Endothelial cell of hepatic sinusoid (primary cell): ENCODE measurements at regions not wholly inside any gene's neighbourhood (a gene's known extent, or its start where the extent isn't known, plus 50 kb on each side); places are given as distances from the start of the nearest gene placed in this dataset.

Source experiments
- in situ Hi-C: cut with HindIII; loops from 2 replicates; pipeline ENCODE4 v1.10.0; 2017; ENCODE audit warnings: low sequenced_read_pairs

DNA sequence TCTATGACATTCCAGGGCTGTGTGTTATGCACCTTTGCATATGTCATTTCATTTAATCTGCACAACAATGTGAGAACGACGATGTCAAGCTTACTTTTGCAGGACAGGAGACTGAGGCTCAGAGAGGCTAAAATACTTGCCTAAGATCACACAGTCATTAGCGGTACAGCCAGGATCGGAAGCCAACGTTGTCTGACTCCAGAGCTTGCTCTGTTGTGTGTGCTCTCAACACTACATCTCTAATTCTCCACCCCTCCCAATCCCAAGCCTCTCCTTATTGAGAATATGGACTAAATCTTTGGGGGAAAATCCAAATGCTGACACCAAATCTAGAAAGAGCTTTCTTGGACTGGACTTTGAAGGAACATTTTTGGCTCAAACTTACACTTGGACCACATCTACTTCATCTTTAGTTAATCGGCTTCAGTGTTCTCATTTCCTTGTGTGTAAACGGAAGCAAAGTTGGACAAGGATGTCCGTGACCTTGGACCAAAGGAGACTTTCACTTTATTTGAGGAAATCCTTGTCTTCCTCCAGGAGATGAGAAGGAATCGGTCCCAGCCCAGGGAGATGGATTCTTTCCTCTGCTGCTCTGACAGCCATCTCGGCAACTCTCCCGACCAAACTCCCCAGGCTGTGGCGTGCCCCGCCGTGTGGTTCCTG is 242.4 kb downstream of the LPIN1 start:
- in situ Hi-C loops, result no loop called here

- in situ Hi-C loops, result no loop called here
Measured at GRCh38 chr2:11989354-11989703, 242.9 kb downstream of the LPIN1 start.

DNA sequence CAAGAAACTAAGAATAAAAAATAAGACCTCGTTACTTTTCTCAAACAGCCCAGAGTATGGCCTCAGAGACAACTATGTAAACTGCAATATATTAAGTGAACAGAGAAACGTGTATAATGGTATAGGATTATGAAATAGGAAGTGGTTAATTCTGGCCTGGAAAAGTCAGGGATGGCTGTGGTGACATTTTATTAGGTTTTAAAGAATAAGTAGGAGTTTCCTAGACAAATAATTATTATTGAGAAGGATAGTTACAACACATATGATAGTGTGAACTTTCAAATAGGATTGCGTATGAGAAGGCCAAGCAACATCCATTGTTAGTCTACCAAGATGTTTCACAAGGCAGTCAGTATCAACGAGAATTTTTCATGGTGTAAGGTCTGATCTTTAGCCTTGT is 244.1 kb downstream of the LPIN1 start:
- in situ Hi-C loops, result no loop called here

- in situ Hi-C loops, result no loop called here
Measured at GRCh38 chr2:11993749-11994148, 247.3 kb downstream of the LPIN1 start.

- in situ Hi-C loops, result no loop called here
Measured at GRCh38 chr2:11995456-11995855, 249.0 kb downstream of the LPIN1 start.

GRCh38 chr2:11996618-11997017 is 250.2 kb downstream of the LPIN1 start:
- in situ Hi-C loops, result no loop called here

DNA sequence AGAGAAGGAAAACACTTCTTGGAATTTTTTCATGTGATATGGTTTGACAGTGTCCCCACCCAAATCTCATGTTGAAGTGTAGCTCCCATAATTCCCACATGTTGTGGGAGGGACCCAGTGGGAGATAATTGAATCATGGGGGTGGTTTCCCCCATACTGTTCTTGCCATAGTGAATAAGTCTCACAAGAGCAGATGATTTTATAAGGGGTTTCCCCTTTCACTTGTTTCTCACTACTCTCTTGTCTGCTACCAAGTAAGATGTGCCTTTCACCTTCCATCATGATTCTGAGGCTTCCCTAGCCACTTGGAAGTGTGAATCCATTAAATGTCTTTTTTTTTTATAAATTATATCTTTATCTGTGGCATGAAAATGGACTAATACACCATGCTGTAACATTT is 250.7 kb downstream of the LPIN1 start:
- in situ Hi-C loops, result no loop called here

DNA sequence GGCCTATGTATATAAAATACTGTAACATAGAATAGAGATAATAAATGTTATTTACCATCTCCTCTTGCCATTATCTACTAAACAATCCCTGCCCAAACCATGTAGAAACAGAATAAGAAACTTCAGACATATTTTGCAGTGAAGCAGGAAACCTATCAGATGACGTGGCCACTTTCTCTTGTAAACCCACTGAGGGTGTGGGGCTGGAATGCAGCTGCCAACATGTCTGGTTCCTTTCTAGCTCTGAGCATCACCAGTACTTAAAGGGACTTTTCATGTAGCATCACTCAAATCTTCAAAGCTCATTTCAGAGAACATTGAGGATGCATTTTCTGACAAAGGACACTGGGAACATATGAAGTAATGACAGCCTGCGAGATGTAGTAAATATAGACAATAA is 251.8 kb downstream of the LPIN1 start:
- in situ Hi-C loops, result no loop called here

GRCh38 chr2:11998626-11999378 is 252.4 kb downstream of the LPIN1 start:
- in situ Hi-C loops, result no loop called here

GRCh38 chr2:12001621-12002020 is 255.2 kb downstream of the LPIN1 start:
- in situ Hi-C loops, result no loop called here

DNA sequence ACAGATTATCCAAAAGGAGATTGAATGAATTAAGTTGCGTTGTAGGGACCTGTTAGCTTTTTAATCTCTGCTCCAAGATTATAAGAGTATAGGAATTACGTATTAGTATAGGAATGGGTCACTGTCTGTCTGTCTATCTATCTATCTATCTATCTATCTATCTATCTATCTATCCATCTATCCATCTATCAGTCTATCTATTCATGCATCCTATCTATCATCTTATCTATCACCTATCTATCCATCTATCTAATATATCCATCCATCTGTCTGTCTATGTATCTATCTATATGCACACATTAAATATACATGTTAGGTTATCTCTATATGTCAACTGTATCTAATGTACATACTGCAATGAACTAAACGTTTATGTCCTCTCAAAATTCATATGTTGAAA is 255.8 kb downstream of the LPIN1 start:
- in situ Hi-C loops, result no loop called here

- in situ Hi-C loops, result no loop called here
Measured at GRCh38 chr2:12004713-12005112, 258.3 kb downstream of the LPIN1 start.

GRCh38 chr2:12005886-12006681 is 259.7 kb downstream of the LPIN1 start:
- in situ Hi-C loops, result no loop called here

DNA sequence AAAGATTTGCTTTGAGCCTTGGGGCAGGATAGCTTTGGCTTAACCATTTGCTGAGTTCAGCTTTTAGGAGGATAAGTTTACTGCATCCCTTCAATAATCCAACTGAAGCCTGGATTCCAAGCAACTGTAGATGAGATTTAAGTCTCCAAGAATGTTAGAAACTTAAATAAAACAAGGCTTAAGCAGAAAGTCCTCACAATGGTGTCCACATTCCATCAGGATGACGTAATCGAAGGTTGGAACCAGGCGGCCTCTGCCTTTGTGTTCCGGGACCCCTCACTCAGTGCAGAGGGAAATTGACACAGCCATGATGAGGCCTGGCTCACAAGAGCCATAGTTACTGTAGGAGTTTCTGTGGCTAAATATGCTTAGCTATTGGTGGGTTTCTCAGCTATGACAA is 260.4 kb downstream of the LPIN1 start:
- in situ Hi-C loops, result no loop called here

- in situ Hi-C loops, result no loop called here
Measured at GRCh38 chr2:12007282-12007681, 260.9 kb downstream of the LPIN1 start.

DNA sequence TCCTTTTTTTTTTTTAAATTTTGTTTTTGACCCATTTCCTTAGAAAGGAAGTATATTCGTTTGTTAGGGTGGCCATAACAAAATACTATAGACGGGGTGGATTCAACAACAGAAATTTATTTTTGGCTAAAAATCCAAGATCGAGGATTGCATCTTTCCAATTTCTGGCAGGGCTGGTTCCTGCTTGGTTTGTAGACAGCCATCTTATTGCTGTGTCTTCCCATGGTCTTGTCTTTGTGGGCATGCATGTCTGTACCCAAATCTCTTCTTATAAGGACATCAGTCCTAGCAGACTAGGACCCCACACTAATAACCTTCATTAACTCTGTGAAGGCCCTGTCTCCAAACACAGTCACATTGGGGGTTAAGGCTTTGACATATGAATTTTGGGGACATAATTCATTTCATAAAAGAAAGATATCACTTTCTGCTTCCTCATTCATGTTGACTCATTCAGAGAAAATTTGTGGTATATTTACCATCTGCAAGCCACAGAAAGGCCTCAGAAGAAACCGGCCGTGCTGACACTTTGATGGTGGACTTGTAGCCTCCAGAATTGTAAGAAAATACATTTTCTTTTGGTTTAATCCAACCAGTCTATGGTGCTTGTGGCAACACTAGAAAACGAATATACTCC is 262.1 kb downstream of the LPIN1 start:
- in situ Hi-C loops, result no loop called here

DNA sequence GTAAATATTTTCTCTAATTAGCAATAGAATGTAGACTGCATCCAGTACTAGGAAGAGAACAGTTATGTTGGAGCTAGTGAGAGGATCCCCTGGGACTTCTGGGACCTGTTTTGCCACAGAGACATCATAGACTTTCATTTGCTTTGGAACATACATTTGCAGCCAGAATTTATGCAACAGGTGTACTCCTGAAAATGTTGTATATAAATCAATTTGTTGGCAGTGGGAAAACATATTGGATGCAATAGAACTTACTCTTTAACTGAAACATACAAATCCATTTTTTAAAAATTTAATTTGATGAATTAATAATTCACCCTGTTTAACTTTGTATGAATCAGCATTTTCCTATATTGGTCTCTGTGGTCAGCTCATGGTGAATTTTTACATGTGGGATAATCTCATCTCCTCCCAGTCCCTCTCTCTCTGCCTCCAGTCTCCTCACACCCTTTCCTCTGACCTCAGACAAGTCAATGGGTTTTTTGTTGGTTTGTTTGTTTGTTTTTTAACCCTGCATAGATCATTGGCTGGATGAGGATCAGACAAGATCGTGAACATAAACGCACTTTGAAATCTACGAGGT is 263.0 kb downstream of the LPIN1 start:
- in situ Hi-C loops, result no loop called here

- in situ Hi-C loops, result no loop called here
Measured at GRCh38 chr2:12010059-12010458, 263.6 kb downstream of the LPIN1 start.

GRCh38 chr2:12010779-12011178 is 264.3 kb downstream of the LPIN1 start:
- in situ Hi-C loops, result no loop called here

- in situ Hi-C loops, result no loop called here
Measured at GRCh38 chr2:12014088-12014960, 267.9 kb downstream of the LPIN1 start.
